ENCODE measurements at regions not wholly inside any gene's neighbourhood (a gene's known extent, or its start where the extent isn't known, plus 50 kb on each side); places are given as distances from the start of the nearest gene placed in this dataset.

GRCh38 chr1:115217150-115218033 lies 120.7 kb downstream of the NGF start:
- DNase-seq (ENCODE audit: low read depth in 2 of 2), result peak in 1 of 2 donors; percentile 47
- no peak for TF ChIP-seq CTCF (IDR thresholded peaks at IDR 0.05; ENCODE audit: low read depth, low read length)
- H3K4me3 ChIP-seq (replicated peaks in 1 of 2; ENCODE audit: low read depth in 2 of 2, low read length in 2 of 2), result no peak overlapping the region

- H3K4me3 ChIP-seq (replicated peaks in 1 of 2; ENCODE audit: low read depth in 2 of 2, low read length in 2 of 2), result no peak overlapping the region
- DNase-seq (ENCODE audit: low read depth in 2 of 2), result no peak
- no peak for TF ChIP-seq CTCF (IDR thresholded peaks at IDR 0.05; ENCODE audit: low read depth, low read length)
Observed at GRCh38 chr1:115215703-115216521, 122.1 kb downstream of the NGF start.

GRCh38 chr1:115215110-115215509 lies 122.9 kb downstream of the NGF start:
- no peak overlapping the region for H3K4me3 ChIP-seq (replicated peaks in 1 of 2; ENCODE audit: low read depth in 2 of 2, low read length in 2 of 2)

GRCh38 chr1:115214098-115214497 lies 124.0 kb downstream of the NGF start:
- H3K4me3 ChIP-seq (replicated peaks in 1 of 2; ENCODE audit: low read depth in 2 of 2, low read length in 2 of 2), result no peak overlapping the region
- DNase-seq (ENCODE audit: low read depth in 2 of 2), result no peak
- no peak for TF ChIP-seq CTCF (IDR thresholded peaks at IDR 0.05; ENCODE audit: low read depth, low read length)

More at GRCh38 chr1:115215110-115215509, 122.9 kb downstream of the NGF start:
- DNase-seq (ENCODE audit: low read depth in 2 of 2), result no peak
- no peak for TF ChIP-seq CTCF (IDR thresholded peaks at IDR 0.05; ENCODE audit: low read depth, low read length)

- no peak for DNase-seq (ENCODE audit: low read depth in 2 of 2)
- TF ChIP-seq CTCF (IDR thresholded peaks at IDR 0.05; ENCODE audit: low read depth, low read length), result no peak
- no peak overlapping the region for H3K4me3 ChIP-seq (replicated peaks in 1 of 2; ENCODE audit: low read depth in 2 of 2, low read length in 2 of 2)
Observed at GRCh38 chr1:115213130-115213529, 123.8 kb upstream of the TSPAN2 start.

GRCh38 chr1:115211071-115211745 lies 121.9 kb upstream of the TSPAN2 start:
- no peak overlapping the region for H3K4me3 ChIP-seq (replicated peaks in 1 of 2; ENCODE audit: low read depth in 2 of 2, low read length in 2 of 2)
- DNase-seq (ENCODE audit: low read depth in 2 of 2), result peak in 1 of 2 donors; percentile 79
- TF ChIP-seq CTCF (IDR thresholded peaks at IDR 0.05; ENCODE audit: low read depth, low read length), result no peak
